ENCODE measurements at regions not wholly inside any gene's neighbourhood (a gene's known extent, or its start where the extent isn't known, plus 50 kb on each side); places are given as distances from the start of the nearest gene placed in this dataset.

GRCh38 chr12:90128526-90128925 is 419.9 kb upstream of the ATP2B1 start:
- intact Hi-C loops (cut with DNase I), result no loop called here
- no peaks in the 10 kb centered on the region for H3K27me3 ChIP-seq
- no peaks in the 10 kb centered on the region for H3K9me3 ChIP-seq
- peaks cover 0 to 19% (median 5%) of the 10 kb centered on the region in 3 donors for H3K4me1 ChIP-seq
- TF ChIP-seq POLR2A (IDR thresholded peaks at IDR 0.05) (no peak), CTCF (IDR thresholded peaks at IDR 0.05) (no peak)
- DNase-seq, result no peak
- H3K4me3 ChIP-seq, result no peak overlapping the region
- H3K36me3 ChIP-seq, result no peaks in the 10 kb centered on the region
- H3K27ac ChIP-seq, result peak overlapping the region in 3 of 4 donors; percentile 0 to 51 (median 46)
- WGBS, 2 donors, result 41 to 61% methylated on average over 3 to 4 of the region's 4 CpGs

GRCh38 chr12:90126125-90126524 is 417.5 kb upstream of the ATP2B1 start:
- H3K4me3 ChIP-seq, result no peak overlapping the region
- TF ChIP-seq POLR2A (IDR thresholded peaks at IDR 0.05), result no peak
- TF ChIP-seq CTCF (IDR thresholded peaks at IDR 0.05), result no peak
- no peak for DNase-seq
- H3K36me3 ChIP-seq, result no peaks in the 10 kb centered on the region
- intact Hi-C loops (cut with DNase I), result no loop called here
- H3K27ac ChIP-seq, result no peak overlapping the region
- H3K9me3 ChIP-seq, result peaks cover 0 to 5% (median 0%) of the 10 kb centered on the region in 3 donors
- WGBS, 2 donors, result 93 to 94% methylated on average over 2 of the region's 2 CpGs
- peaks cover 0 to 19% (median 5%) of the 10 kb centered on the region in 3 donors for H3K4me1 ChIP-seq
- H3K27me3 ChIP-seq, result no peaks in the 10 kb centered on the region

- DNase-seq, result no peak
- Histone ChIP-seq H3K36me3 (no peaks in the 10 kb centered on the region), H3K9me3 (peaks cover 0 to 17% (median 7%) of the 10 kb centered on the region in 3 donors), H3K27me3 (no peaks in the 10 kb centered on the region), H3K27ac (no peak overlapping the region), H3K4me3 (no peak overlapping the region), H3K4me1 (peaks cover 0 to 18% (median 5%) of the 10 kb centered on the region in 3 donors)
- intact Hi-C loops (cut with DNase I), result no loop called here
- WGBS, 2 donors, result 89% methylated on average over 7 of the region's 7 CpGs
- TF ChIP-seq POLR2A (IDR thresholded peaks at IDR 0.05) (no peak), CTCF (IDR thresholded peaks at IDR 0.05) (no peak)
These were observed 416.3 kb upstream of the ATP2B1 start for GRCh38 chr12:90124914-90125313.

- H3K4me3 ChIP-seq, result no peak overlapping the region
- H3K36me3 ChIP-seq, result no peaks in the 10 kb centered on the region
- intact Hi-C loops (cut with DNase I), result no loop called here
- 77 to 88% methylated on average over 2 of the region's 2 CpGs for WGBS, 2 donors
- H3K9me3 ChIP-seq, result peaks cover 0 to 17% (median 7%) of the 10 kb centered on the region in 3 donors
- H3K27ac ChIP-seq, result no peak overlapping the region
- peaks cover 0 to 12% (median 5%) of the 10 kb centered on the region in 3 donors for H3K4me1 ChIP-seq
- TF ChIP-seq POLR2A (IDR thresholded peaks at IDR 0.05) (no peak), CTCF (IDR thresholded peaks at IDR 0.05) (no peak)
- DNase-seq, result no peak
- no peaks in the 10 kb centered on the region for H3K27me3 ChIP-seq
These were observed 415.7 kb upstream of the ATP2B1 start for GRCh38 chr12:90124289-90124688.

GRCh38 chr12:90122681-90123080 is 414.0 kb upstream of the ATP2B1 start:
- intact Hi-C loops (cut with DNase I), result no loop called here
- no peak for DNase-seq
- Histone ChIP-seq H3K4me1 (no peaks in the 10 kb centered on the region), H3K4me3 (no peak overlapping the region), H3K9me3 (peaks cover 0 to 17% (median 7%) of the 10 kb centered on the region in 3 donors), H3K36me3 (no peaks in the 10 kb centered on the region), H3K27ac (no peak overlapping the region), H3K27me3 (no peaks in the 10 kb centered on the region)
- 62 to 64% methylated on average over 3 of the region's 3 CpGs for WGBS, 2 donors
- TF ChIP-seq CTCF (IDR thresholded peaks at IDR 0.05) (no peak), POLR2A (IDR thresholded peaks at IDR 0.05) (no peak)
